Chondrocyte (in vitro differentiated cells): ENCODE measurements at regions not wholly inside any gene's neighbourhood (a gene's known extent, or its start where the extent isn't known, plus 50 kb on each side); places are given as distances from the start of the nearest gene placed in this dataset.
"Not testable (repeated sequence)": the region's sequence is repeated elsewhere in the genome, so short reads cannot be mapped to it uniquely, and the experiment has no call there.

Experiments used
- DNase-seq: peaks from one replicate; pipeline ENCODE4 v3.0.0; 2021; ENCODE audit warnings: mixed read lengths, low spot score
- H3K27ac Mint-ChIP-seq: one replicate; pipeline ENCODE4 v1.8.0; 2021; ENCODE audit warnings: mild to moderate bottlenecking, moderate library complexity, mixed read lengths; ENCODE audit not compliant: unreplicated experiment
- H3K27me3 Mint-ChIP-seq: 2 replicates; pipeline ENCODE4 v1.8.0; 2021; ENCODE audit warnings: low read depth, mixed read lengths
- H3K36me3 Mint-ChIP-seq: 2 replicates; pipeline ENCODE4 v1.8.0; 2021; ENCODE audit warnings: low read depth, mixed read lengths
- H3K4me1 Mint-ChIP-seq: 2 replicates; pipeline ENCODE4 v1.8.0; 2021; ENCODE audit warnings: low read depth, mild to moderate bottlenecking, mixed read lengths
- H3K4me3 Mint-ChIP-seq: one replicate; pipeline ENCODE4 v1.8.0; 2021; ENCODE audit warnings: mild to moderate bottlenecking, moderate library complexity, mixed read lengths; ENCODE audit not compliant: unreplicated experiment
- H3K9me3 Mint-ChIP-seq: 2 replicates; pipeline ENCODE4 v1.8.0; 2021; ENCODE audit warnings: low read depth, mixed read lengths
- TF ChIP-seq, protein P1 (sequence below): fragments of 200-600 bp; sonication (generic); IDR thresholded peaks from 2 replicates; pipeline ENCODE4 v1.5.0; 2021; ENCODE audit warnings: antibody characterized with exemption, mild to moderate bottlenecking, moderate library complexity

DNA sequence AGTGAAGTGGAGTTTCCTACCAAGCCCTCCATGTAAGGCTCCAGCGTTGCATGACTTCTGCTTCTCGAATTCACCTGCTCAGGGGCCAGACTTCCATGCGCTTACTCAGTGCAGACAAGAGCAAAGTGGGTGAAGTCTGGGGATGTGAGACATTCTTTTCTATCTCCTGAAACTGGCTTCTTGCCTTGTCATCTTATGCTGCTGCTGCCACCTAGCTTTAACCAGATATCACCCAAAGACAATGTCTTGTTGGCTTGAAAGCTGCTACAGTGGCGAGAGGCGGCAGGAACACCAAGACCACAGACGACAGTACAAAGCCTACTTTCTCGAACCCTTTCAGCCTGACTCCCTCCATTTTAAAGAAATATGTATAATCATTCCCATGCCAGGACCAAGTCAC, 103.6 kb upstream of the ADGRG2 start:
- peaks cover 6% of the 10 kb centered on the region for H3K9me3 Mint-ChIP-seq
- TF ChIP-seq, protein P1, sequence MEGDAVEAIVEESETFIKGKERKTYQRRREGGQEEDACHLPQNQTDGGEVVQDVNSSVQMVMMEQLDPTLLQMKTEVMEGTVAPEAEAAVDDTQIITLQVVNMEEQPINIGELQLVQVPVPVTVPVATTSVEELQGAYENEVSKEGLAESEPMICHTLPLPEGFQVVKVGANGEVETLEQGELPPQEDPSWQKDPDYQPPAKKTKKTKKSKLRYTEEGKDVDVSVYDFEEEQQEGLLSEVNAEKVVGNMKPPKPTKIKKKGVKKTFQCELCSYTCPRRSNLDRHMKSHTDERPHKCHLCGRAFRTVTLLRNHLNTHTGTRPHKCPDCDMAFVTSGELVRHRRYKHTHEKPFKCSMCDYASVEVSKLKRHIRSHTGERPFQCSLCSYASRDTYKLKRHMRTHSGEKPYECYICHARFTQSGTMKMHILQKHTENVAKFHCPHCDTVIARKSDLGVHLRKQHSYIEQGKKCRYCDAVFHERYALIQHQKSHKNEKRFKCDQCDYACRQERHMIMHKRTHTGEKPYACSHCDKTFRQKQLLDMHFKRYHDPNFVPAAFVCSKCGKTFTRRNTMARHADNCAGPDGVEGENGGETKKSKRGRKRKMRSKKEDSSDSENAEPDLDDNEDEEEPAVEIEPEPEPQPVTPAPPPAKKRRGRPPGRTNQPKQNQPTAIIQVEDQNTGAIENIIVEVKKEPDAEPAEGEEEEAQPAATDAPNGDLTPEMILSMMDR: peak; percentile 57
- H3K36me3 Mint-ChIP-seq: no peaks in the 10 kb centered on the region

DNA sequence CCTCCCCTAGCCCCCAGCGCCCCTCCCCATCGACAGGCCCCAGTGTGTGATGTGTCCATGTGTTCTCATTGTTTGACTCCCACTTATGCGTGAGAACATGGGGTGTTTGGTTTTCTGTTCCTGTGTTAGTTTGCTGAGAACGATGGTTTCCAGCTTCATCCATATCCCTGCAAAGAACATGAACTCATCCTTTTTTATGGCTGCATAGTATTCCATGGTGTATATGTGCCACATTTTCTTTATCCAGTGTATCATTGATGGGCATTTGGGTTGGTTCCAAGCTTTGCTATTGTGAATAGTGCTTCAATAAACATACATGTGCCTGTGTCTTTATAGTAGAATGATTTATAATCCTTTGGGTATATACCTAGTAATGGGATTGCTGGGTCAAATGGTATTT, 107.6 kb upstream of the ADGRG2 start:
- H3K9me3 Mint-ChIP-seq: peaks cover 12% of the 10 kb centered on the region
- H3K4me1 Mint-ChIP-seq, H3K4me3 Mint-ChIP-seq, DNase-seq, H3K27me3 Mint-ChIP-seq, H3K27ac Mint-ChIP-seq, H3K36me3 Mint-ChIP-seq: not testable (repeated sequence)

More for the DNA sequence above, 103.6 kb upstream of the ADGRG2 start:
- H3K4me1 Mint-ChIP-seq: no peaks in the 10 kb centered on the region
- no peak for DNase-seq
- H3K27me3 Mint-ChIP-seq: peaks cover 6% of the 10 kb centered on the region
- no peak overlapping the region for H3K27ac Mint-ChIP-seq
- H3K4me3 Mint-ChIP-seq: no peak overlapping the region

DNA sequence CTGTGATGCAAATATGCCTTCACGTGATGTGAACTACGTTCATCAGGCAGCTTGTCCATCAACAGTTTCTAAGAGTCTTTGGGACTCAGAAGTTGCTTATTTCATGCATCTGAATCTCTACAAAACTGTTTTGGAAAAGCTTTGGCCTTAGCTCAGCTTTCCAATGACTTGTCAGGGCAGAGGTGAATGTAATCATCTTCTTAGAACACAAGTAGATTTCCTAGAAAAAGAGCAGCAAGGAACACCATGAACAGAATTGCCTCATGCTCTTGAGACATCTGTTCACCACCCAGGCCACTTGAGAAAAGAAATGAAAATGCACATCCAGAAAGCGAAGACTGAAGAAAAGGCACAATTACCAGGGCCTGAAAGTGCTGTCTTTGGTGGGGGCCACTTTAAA, 105.8 kb upstream of the PDHA1 start:
- Mint-ChIP-seq H3K36me3 (no peaks in the 10 kb centered on the region), H3K27ac (no peak overlapping the region), H3K4me1 (no peaks in the 10 kb centered on the region), H3K9me3 (peaks cover 45% of the 10 kb centered on the region), H3K27me3 (no peaks in the 10 kb centered on the region), H3K4me3 (no peak overlapping the region)
- DNase-seq: no peak
- TF ChIP-seq, protein P1: no peak

DNA sequence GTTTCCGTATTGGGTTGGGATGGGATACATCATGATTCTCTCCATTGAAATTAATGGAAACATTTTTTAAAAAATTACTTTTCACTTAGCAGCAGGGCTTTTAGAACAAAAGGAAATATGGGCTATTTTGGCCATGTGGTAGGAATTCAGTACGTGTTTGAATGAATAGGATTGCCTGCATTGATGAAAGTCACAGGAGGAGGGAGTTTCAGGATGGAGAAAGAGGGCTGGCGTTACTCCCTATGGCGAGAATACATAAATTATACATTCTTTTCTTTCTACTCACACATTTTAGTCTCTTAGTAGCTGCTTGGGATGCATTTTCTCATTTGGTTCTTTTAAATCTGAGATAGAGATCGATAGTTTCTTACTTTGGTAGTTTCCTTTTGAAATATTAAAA, 100.3 kb upstream of the PDHA1 start:
- no peak overlapping the region for H3K27ac Mint-ChIP-seq
- no peak for DNase-seq
- no peaks in the 10 kb centered on the region for H3K4me1 Mint-ChIP-seq
- no peaks in the 10 kb centered on the region for H3K27me3 Mint-ChIP-seq
- TF ChIP-seq, protein P1: no peak
- no peak overlapping the region for H3K4me3 Mint-ChIP-seq
- no peaks in the 10 kb centered on the region for H3K36me3 Mint-ChIP-seq
- peaks cover 52% of the 10 kb centered on the region for H3K9me3 Mint-ChIP-seq

DNA sequence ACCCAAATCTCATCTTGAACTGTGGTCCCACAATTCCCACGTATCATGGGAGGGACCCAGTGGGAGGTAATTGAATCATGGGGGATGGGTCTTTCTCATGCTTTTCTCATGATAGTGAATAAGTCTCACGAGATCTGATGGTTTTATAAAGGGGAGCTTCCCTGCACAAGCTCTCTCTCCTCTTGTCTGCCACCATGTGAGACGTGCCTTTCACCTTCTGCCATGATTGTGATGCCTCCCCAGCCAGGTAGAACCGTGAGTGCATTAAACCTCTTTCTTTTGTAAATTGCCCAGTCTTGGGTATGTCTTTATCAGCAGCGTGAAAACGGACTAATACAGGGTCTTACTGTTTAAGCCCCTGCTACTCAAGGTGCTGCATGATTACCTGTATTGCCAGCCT, 98.8 kb upstream of the PDHA1 start:
- not testable (repeated sequence) for H3K36me3 Mint-ChIP-seq, H3K27me3 Mint-ChIP-seq, H3K4me1 Mint-ChIP-seq, DNase-seq, H3K27ac Mint-ChIP-seq, H3K4me3 Mint-ChIP-seq
- peaks cover 55% of the 10 kb centered on the region for H3K9me3 Mint-ChIP-seq

DNA sequence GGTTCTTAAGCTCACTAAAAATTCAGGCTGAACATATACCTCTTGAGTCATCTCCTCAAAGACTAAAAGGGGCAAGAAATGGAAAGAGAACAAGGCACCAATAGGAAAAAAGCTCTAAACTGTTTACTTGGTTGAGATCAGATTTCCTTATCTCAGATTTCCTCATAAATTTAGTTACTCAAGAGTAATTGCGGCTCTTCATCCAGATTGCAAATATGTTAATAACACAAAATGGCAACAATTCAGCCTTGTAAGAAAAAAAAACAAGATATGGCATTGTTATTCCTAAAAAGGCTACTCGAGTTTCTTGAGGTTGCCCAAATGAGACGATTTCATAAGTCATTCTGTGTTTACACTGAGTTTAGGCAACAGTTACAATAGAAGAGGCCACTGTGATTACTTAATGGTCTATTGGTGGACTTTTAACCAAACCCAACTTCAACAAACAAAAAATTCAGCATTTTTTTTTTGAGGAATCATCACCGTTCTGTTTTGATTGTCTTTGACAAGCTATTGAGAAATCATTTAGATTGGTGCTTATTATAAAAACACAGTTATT, 97.9 kb upstream of the PDHA1 start:
- DNase-seq: no peak
- Mint-ChIP-seq H3K27ac (no peak overlapping the region), H3K4me1 (no peaks in the 10 kb centered on the region), H3K4me3 (no peak overlapping the region), H3K9me3 (peaks cover 49% of the 10 kb centered on the region), H3K27me3 (no peaks in the 10 kb centered on the region), H3K36me3 (peaks cover 2% of the 10 kb centered on the region)
- TF ChIP-seq, protein P1: no peak
